G401.6 (cell line): ENCODE measurements at regions not wholly inside any gene's neighbourhood (a gene's known extent, or its start where the extent isn't known, plus 50 kb on each side); places are given as distances from the start of the nearest gene placed in this dataset.

Experiments
- FAIRE-seq: peaks from 2 replicates; lab custom pipeline; 2012; peaks lifted over from hg19 to GRCh38; lab: Jason Lieb, UNC

- FAIRE-seq = no peak
Measured at GRCh38 chrX:43581888-43582539, 74.1 kb upstream of the MAOA start.

DNA sequence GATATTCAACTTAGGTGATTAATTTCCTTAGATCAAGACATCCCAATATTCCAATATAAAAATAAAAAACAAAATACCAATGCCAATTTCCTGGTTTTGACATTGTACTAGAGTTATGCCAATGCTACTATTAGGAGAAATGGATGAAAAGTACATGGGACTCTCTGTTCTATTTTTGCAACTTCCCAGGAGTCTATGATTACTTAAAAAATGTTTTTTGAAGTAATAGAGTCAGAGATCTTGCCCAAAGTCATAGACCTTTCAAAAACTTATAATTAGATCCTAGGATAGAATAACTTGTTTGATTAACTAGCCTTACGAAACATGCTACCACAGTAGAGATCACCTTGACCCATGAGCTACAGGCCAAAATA, 73.6 kb upstream of the MAOA start:
- FAIRE-seq = no peak

- FAIRE-seq = no peak
Measured at GRCh38 chrX:43585922-43586321, 70.2 kb upstream of the MAOA start.

GRCh38 chrX:43586830-43587229, 69.3 kb upstream of the MAOA start:
- no peak for FAIRE-seq

DNA sequence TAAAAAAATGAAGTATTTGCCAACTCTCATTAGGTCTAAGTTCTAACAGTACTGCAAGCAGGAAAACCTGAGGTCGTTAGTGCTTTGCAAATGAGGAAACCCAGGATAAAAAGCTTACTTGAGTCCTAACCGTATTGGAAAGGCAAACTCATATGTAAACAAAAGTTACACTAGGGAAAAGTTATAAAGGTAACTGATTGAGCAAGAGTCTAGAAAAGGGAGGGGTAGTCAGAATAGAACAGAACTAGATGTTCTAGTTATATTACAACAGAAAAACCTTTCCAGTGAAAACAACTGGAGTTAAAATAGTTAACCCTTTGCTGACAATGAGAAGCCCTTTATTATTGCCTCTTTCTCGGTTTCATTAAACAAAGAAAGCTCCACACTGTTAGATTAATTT, 66.4 kb upstream of the MAOA start:
- FAIRE-seq = no peak

DNA sequence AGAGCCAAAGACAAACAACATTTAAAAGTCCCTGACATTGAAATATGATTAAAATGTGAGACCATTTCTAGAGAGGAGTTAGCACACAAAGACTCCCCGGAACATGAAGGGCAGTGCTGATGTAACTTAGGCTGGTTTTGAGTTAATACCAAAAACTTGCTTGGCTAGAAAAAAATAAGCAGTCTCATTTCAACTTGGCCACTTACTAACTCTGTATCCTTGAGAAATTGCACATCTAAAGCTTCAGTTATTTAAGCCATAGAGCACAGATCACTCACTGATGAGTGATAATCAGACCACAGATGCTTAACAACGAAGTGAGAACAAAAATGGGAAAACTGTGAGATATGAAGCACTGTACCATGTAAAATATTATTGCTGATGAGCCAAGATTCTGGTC, 65.9 kb upstream of the MAOA start:
- FAIRE-seq = no peak

DNA sequence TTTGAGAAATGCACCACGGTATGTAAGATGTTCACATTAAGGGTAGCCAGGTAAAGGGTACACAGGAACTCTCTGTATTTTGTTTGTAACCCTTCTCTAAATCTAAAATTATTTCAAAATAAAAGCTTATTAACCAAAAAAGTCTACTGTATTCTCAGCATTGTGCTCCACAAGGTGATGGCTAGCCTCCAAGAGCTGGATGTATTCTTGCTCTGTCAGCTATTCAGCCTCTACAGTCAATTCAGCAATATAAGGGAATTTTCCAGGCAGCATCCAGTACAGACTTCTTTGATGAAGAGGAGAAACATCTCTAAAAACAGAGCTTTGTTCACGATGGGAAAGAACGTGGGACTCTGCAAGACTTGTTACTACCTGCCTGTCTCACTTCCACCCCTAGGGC, 63.5 kb upstream of the MAOA start:
- no peak for FAIRE-seq

- no peak for FAIRE-seq
Measured at GRCh38 chrX:43595931-43596330, 60.2 kb upstream of the MAOA start.

GRCh38 chrX:43604753-43605152, 51.3 kb upstream of the MAOA start:
- FAIRE-seq = no peak

DNA sequence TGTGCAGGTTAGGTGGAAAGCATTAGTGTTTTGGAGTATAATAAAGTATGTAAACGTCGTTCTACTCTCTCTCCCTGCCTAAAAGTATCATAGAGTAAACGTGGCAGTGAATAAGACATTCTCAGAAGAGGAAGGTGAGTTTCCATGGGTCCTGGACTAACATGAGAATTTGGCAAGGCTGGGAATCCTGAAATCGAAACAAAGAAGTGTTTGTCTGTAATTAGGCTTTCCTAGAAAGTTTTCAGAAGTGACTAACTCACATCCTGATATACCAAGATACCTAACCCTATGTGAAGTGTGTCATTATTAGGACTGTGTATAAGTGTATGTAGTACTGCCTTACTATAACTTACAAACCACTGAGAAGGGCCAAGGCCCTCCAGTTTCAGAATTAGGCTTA, 50.7 kb upstream of the MAOA start:
- no peak for FAIRE-seq
